ENCODE measurements at regions not wholly inside any gene's neighbourhood (a gene's known extent, or its start where the extent isn't known, plus 50 kb on each side); places are given as distances from the start of the nearest gene placed in this dataset.
A peak's percentile ranks its signal among the peaks of the same experiment; 100 is the strongest.

GRCh38 chr2:187834787-187835186, 280.6 kb upstream of the TFPI start:
- no peak for TF ChIP-seq JUND (IDR thresholded peaks at IDR 0.05; ENCODE audit: low read depth)
- in situ Hi-C loops (cut with HindIII; ENCODE audit: low pct_unique_long_range_greater_than_20kb, low sequenced_read_pairs) = no loop called here
- no peak for DNase-seq (ENCODE audit: low read depth in 1 of 2, low spot score in 1 of 2)

GRCh38 chr2:187838690-187839089, 284.5 kb upstream of the TFPI start:
- TF ChIP-seq JUND (IDR thresholded peaks at IDR 0.05; ENCODE audit: low read depth) = no peak
- in situ Hi-C loops (cut with HindIII; ENCODE audit: low pct_unique_long_range_greater_than_20kb, low sequenced_read_pairs) = no loop called here
- DNase-seq (ENCODE audit: low read depth in 1 of 2, low spot score in 1 of 2) = no peak

DNA sequence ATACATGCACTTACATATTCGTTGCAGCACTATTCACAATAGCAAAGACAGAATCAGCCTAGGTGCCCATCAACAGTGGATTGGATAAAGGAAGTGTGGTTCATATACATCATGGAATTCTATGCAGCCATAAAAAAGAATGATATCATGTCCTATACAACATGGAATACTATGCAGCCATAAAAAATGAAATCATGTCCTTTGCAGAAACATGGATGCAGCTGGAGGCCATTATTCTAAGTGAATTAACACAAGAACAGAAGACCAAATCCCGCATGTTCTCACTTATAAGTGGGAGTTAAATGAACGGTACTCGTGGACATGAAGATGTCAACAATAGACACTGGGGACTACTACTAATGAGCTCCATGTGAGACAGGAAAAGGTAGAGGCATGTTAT, 288.1 kb upstream of the TFPI start:
- no peak for TF ChIP-seq JUND (IDR thresholded peaks at IDR 0.05; ENCODE audit: low read depth)
- in situ Hi-C loops (cut with HindIII; ENCODE audit: low pct_unique_long_range_greater_than_20kb, low sequenced_read_pairs) = no loop called here
- no peak for DNase-seq (ENCODE audit: low read depth in 1 of 2, low spot score in 1 of 2)

DNA sequence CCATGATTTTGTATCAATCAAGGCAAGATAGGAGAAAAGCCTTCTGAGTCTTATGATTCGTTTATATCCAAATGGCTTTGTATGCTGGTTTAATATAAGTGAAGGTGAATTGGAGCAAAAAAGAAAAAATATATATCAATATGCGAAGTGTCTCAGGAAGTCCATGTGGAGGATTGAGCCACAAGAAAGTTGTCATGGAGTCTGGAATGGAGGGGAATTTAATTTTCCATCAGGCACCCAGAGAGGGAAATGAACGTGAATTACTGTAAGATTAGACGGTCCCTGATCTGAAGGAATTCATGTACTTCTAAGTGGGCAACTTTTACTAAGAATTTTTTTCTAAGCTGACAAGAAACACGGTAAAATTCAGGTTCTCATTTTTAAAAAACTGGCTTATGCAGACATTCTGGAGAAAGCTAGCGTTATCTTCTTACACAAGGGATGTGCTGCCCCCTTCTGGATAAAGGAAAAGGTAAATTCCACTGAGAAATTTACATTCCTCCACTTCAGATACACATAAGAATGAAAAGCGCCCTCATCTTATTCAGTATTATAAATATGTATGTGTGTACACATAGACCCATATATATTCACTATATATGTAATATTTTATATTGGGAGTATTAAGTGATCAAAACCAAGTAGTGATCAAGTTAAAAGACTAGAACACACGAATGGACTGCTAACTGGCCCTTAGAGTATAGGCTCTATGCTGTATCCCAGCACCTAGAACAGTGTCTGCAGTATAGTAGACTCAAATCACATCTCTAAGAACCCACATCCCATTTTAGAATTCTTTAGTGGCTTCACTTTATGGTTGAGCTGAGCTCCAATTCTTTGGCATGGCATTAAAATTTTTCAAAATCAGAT, 289.0 kb upstream of the TFPI start:
- no peak for TF ChIP-seq JUND (IDR thresholded peaks at IDR 0.05; ENCODE audit: low read depth)
- in situ Hi-C loops (cut with HindIII; ENCODE audit: low pct_unique_long_range_greater_than_20kb, low sequenced_read_pairs) = no loop called here
- peak; percentile 5 to 65 for DNase-seq (ENCODE audit: low read depth in 1 of 2, low spot score in 1 of 2)

GRCh38 chr2:187847245-187848208, 293.3 kb upstream of the TFPI start:
- no peak for DNase-seq (ENCODE audit: low read depth in 1 of 2, low spot score in 1 of 2)
- TF ChIP-seq JUND (IDR thresholded peaks at IDR 0.05; ENCODE audit: low read depth) = no peak
- in situ Hi-C loops (cut with HindIII; ENCODE audit: low pct_unique_long_range_greater_than_20kb, low sequenced_read_pairs) = no loop called here

GRCh38 chr2:187851955-187852561, 297.8 kb upstream of the TFPI start:
- in situ Hi-C loops (cut with HindIII; ENCODE audit: low pct_unique_long_range_greater_than_20kb, low sequenced_read_pairs) = no loop called here
- TF ChIP-seq JUND (IDR thresholded peaks at IDR 0.05; ENCODE audit: low read depth) = no peak
- no peak for DNase-seq (ENCODE audit: low read depth in 1 of 2, low spot score in 1 of 2)

GRCh38 chr2:187853381-187853791, 299.2 kb upstream of the TFPI start:
- DNase-seq (ENCODE audit: low read depth in 1 of 2, low spot score in 1 of 2) = peak in 1 of 2 experiments; percentile 51
- in situ Hi-C loops (cut with HindIII; ENCODE audit: low pct_unique_long_range_greater_than_20kb, low sequenced_read_pairs) = no loop called here
- TF ChIP-seq JUND (IDR thresholded peaks at IDR 0.05; ENCODE audit: low read depth) = no peak

GRCh38 chr2:187854801-187855200, 300.6 kb upstream of the TFPI start:
- in situ Hi-C loops (cut with HindIII; ENCODE audit: low pct_unique_long_range_greater_than_20kb, low sequenced_read_pairs) = no loop called here

GRCh38 chr2:187855689-187856088, 301.5 kb upstream of the TFPI start:
- TF ChIP-seq JUND (IDR thresholded peaks at IDR 0.05; ENCODE audit: low read depth) = no peak
- no peak for DNase-seq (ENCODE audit: low read depth in 1 of 2, low spot score in 1 of 2)
- in situ Hi-C loops (cut with HindIII; ENCODE audit: low pct_unique_long_range_greater_than_20kb, low sequenced_read_pairs) = no loop called here

More at GRCh38 chr2:187854801-187855200, 300.6 kb upstream of the TFPI start:
- no peak for DNase-seq (ENCODE audit: low read depth in 1 of 2, low spot score in 1 of 2)
- no peak for TF ChIP-seq JUND (IDR thresholded peaks at IDR 0.05; ENCODE audit: low read depth)

DNA sequence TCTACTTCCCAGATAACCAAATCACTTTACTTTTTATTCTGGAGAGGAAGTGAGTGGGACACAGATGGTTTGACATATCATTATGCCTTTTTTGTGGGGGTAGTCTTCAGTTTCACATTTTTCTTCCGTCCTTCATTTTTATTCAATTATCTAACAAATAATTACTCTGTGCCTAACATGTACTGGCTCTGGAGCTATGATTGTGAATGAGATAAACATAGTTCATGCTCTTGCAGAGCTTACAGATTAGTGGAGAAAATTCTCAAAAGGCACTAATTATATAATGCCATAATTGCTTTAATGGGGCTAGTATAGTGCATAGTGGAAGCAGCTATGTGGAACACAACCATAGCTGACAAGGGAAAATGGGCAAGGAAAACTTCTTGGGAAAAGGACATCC, 303.6 kb upstream of the TFPI start:
- no peak for DNase-seq (ENCODE audit: low read depth in 1 of 2, low spot score in 1 of 2)
- no peak for TF ChIP-seq JUND (IDR thresholded peaks at IDR 0.05; ENCODE audit: low read depth)
- in situ Hi-C loops (cut with HindIII; ENCODE audit: low pct_unique_long_range_greater_than_20kb, low sequenced_read_pairs) = no loop called here

GRCh38 chr2:187862715-187863114, 308.5 kb upstream of the TFPI start:
- no peak for DNase-seq (ENCODE audit: low read depth in 1 of 2, low spot score in 1 of 2)
- in situ Hi-C loops (cut with HindIII; ENCODE audit: low pct_unique_long_range_greater_than_20kb, low sequenced_read_pairs) = no loop called here
- no peak for TF ChIP-seq JUND (IDR thresholded peaks at IDR 0.05; ENCODE audit: low read depth)

DNA sequence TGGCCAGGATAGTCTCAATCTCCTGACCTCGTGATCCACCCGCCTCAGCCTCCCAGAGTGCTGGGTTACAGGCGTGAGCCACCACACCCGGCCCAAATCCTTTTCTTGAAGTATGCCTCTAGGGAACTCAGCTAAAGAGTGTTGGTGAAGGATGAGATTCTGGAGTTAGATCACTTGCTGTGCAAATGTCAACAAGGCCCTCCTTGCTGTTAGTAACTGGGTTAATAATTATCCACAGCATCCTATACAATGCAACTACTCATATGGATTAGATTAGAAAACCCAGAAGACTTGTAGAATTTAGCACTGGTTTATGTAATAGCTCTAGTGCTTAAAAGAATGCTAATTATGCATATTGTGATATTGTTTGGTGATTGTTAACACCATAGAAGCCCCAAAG, 310.8 kb upstream of the TFPI start:
- no peak for TF ChIP-seq JUND (IDR thresholded peaks at IDR 0.05; ENCODE audit: low read depth)
- in situ Hi-C loops (cut with HindIII; ENCODE audit: low pct_unique_long_range_greater_than_20kb, low sequenced_read_pairs) = no loop called here
- no peak for DNase-seq (ENCODE audit: low read depth in 1 of 2, low spot score in 1 of 2)

All from T47D (cell line).